T-cell (primary cell): ENCODE measurements at regions not wholly inside any gene's neighbourhood (a gene's known extent, or its start where the extent isn't known, plus 50 kb on each side); places are given as distances from the start of the nearest gene placed in this dataset.

Experiments used
- ATAC-seq, 4 experiments: fragments of 200-7000 bp in 3 of 4; fragments of 150-1000 bp in 1 of 4; cut with Tn5 transposase; replicated peaks in 1 of 4; 1 replicate in 3 of 4; 2 replicates in 1 of 4; pipeline ENCODE4 v1.10.0; 2021; ENCODE audit warnings: moderate library complexity in 3 of 4, mild to moderate bottlenecking in 2 of 4, moderate number of reproducible peaks in 1 of 4
- CTCF ChIA-PET, 2 donors: fragments of 300-600 bp; sonication (Branson Sonifier 250); formaldehyde crosslinking; loops; one replicate each; lab custom pipeline; 2022; ENCODE audit warnings: antibody characterized with exemption in 2 of 2; lab: Charles Lee
- POLR2A ChIA-PET, 2 donors: fragments of 300-600 bp; sonication (Branson Sonifier 250); formaldehyde crosslinking; loops; one replicate each; lab custom pipeline; 2022; ENCODE audit warnings: antibody characterized with exemption in 2 of 2; lab: Charles Lee
- DNase-seq, 35 experiments: peaks; one replicate each; pipeline versions ENCODE4 v3.0.0 to v3.0.0-alpha.2; 2013 to 2023
- H3K27ac ChIP-seq: one replicate; pipeline ENCODE4 v1.5.1; 2013; ENCODE audit warnings: low read length
- H3K27me3 ChIP-seq, 2 experiments: replicated peaks in 1 of 2; 1 replicate in 1 of 2; 2 replicates in 1 of 2; pipeline versions ENCODE4 v1.6.1 to v1.7.0; 2013; ENCODE audit warnings: low read length in 1 of 2, mixed read lengths in 1 of 2; ENCODE audit not compliant: control insufficient read depth in 2 of 2, insufficient read depth in 2 of 2; ENCODE audit errors: extremely low read depth in 1 of 2
- H3K36me3 ChIP-seq, 2 donors: 1 replicate in 1 of 2; 2 replicates in 1 of 2; pipeline versions ENCODE4 v1.6.1 to v1.7.0; 2013; ENCODE audit warnings: low read length in 1 of 2; ENCODE audit not compliant: control insufficient read depth in 2 of 2, insufficient read depth in 1 of 2; ENCODE audit errors: extremely low read depth in 1 of 2
- H3K4me1 ChIP-seq, 2 experiments: 1 replicate in 1 of 2; 2 replicates in 1 of 2; pipeline versions ENCODE4 v1.6.1 to v1.7.0; 2013; ENCODE audit warnings: low read length in 2 of 2, mixed read lengths in 1 of 2; ENCODE audit not compliant: insufficient read depth in 2 of 2, control insufficient read depth in 1 of 2; ENCODE audit errors: extremely low read depth in 1 of 2
- H3K4me3 ChIP-seq, 2 donors: 1 replicate in 1 of 2; 2 replicates in 1 of 2; pipeline versions ENCODE4 v1.5.1 to v1.7.0; 2013; ENCODE audit warnings: mild to moderate bottlenecking in 2 of 2, low read length in 1 of 2, moderate library complexity in 1 of 2; ENCODE audit not compliant: control insufficient read depth in 1 of 2; ENCODE audit errors: extremely low read depth in 1 of 2
- H3K9me3 ChIP-seq: 2 replicates; pipeline ENCODE4 v1.7.0; 2013
- H3K27ac Mint-ChIP-seq, 2 donors: one replicate each; pipeline ENCODE4 v1.8.0; 2020 to 2021; ENCODE audit warnings: mild to moderate bottlenecking in 2 of 2, mixed read lengths in 2 of 2
- H3K27me3 Mint-ChIP-seq, 2 donors: one replicate each; pipeline ENCODE4 v1.8.0; 2021 to 2022; ENCODE audit warnings: mixed read lengths in 2 of 2
- H3K36me3 Mint-ChIP-seq: one replicate; pipeline ENCODE4 v1.8.0; 2021; ENCODE audit warnings: mixed read lengths
- H3K4me1 Mint-ChIP-seq, 3 donors: one replicate each; pipeline ENCODE4 v1.8.0; 2020 to 2022; ENCODE audit warnings: mixed read lengths in 3 of 3, mild to moderate bottlenecking in 1 of 3
- H3K4me3 Mint-ChIP-seq, 3 donors: one replicate each; pipeline ENCODE4 v1.8.0; 2020 to 2022; ENCODE audit warnings: mild to moderate bottlenecking in 3 of 3, mixed read lengths in 3 of 3, moderate library complexity in 3 of 3
- H3K9me3 Mint-ChIP-seq, 3 donors: one replicate each; pipeline ENCODE4 v1.8.0; 2020 to 2022; ENCODE audit warnings: mixed read lengths in 3 of 3
- WGBS: methylation state at CpG from one replicate; pipeline ENCODE4 v1.1.5; 2013; ENCODE audit warnings: missing lambda C conversion rate; ENCODE audit not compliant: insufficient coverage; 5-methylcytosine and 5-hydroxymethylcytosine counted together

- Histone ChIP-seq H3K27me3 (no peaks in the 10 kb centered on the region), H3K9me3 (no peaks in the 10 kb centered on the region), H3K4me1 (no peaks in the 10 kb centered on the region), H3K27ac (no peak overlapping the region), H3K36me3 (no peaks in the 10 kb centered on the region), H3K4me3 (no peak overlapping the region)
- H3K27ac Mint-ChIP-seq = no peak overlapping the region
- no peaks in the 10 kb centered on the region for H3K4me1 Mint-ChIP-seq
- peaks cover 0 to 3% (median 2%) of the 10 kb centered on the region in 3 donors for H3K9me3 Mint-ChIP-seq
- CTCF ChIA-PET = no interaction called here
- no peaks in the 10 kb centered on the region for H3K36me3 Mint-ChIP-seq
- POLR2A ChIA-PET = no interaction called here
- ATAC-seq = no peak
- WGBS = no CpG with 5 or more reads among the region's 2 CpGs
- H3K27me3 Mint-ChIP-seq = no peaks in the 10 kb centered on the region
- no peak overlapping the region for H3K4me3 Mint-ChIP-seq
- DNase-seq = no peak
Measured at GRCh38 chrX:34382416-34382815, 250.3 kb upstream of the FAM47A start.

DNA sequence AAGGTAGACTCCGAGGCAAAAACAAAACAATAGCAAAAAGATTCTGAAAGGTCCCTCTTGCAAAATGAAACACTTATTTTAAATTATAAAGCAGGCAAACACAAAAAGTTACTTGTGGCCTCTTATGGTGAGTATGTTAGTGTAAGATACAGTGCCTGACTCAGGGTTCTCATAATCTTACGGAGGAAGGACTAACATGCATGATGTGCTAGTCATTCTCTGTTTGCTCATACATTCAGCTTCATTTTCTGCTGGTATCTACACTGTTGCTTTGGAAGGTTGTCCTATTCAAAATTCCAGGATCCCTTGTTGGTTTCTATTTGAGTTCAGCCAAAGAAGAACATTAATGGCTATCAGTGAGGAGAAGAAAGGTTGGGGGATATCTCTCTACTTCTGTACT, 249.1 kb upstream of the FAM47A start:
- no peak for DNase-seq
- no peaks in the 10 kb centered on the region for H3K9me3 ChIP-seq
- Mint-ChIP-seq H3K27me3 (no peaks in the 10 kb centered on the region), H3K4me3 (no peak overlapping the region), H3K27ac (no peak overlapping the region), H3K4me1 (no peaks in the 10 kb centered on the region), H3K9me3 (peaks cover 0 to 3% (median 2%) of the 10 kb centered on the region in 3 donors), H3K36me3 (no peaks in the 10 kb centered on the region)
- H3K4me1 ChIP-seq = no peaks in the 10 kb centered on the region
- no peaks in the 10 kb centered on the region for H3K36me3 ChIP-seq
- no peak overlapping the region for H3K27ac ChIP-seq
- ATAC-seq = no peak
- no CpG with 5 or more reads among the region's 2 CpGs for whole genome bisulfite sequencing
- no peak overlapping the region for H3K4me3 ChIP-seq
- ChIA-PET POLR2A (no interaction called here), CTCF (no interaction called here)
- no peaks in the 10 kb centered on the region for H3K27me3 ChIP-seq

DNA sequence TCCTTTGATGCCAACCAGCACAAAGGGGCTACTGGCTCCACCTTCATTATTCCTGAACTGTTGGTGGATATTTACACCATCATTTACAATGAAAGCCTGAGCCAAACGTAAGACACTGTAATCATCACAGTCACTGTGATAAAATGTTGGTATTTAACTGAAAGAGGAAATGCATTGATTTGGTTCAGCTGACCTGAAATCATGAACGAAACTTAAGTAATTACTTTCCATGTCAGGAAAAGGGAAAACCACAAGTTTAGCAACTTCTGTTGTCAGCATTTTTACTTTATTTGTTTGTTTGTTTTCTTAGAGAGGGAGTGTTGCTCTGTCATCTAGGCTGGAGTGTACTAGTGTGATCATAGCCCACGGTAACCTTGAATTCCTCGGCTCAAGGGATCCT, 247.8 kb upstream of the FAM47A start:
- CTCF ChIA-PET = no interaction called here
- H3K27me3 ChIP-seq = no peaks in the 10 kb centered on the region
- no peaks in the 10 kb centered on the region for H3K36me3 ChIP-seq
- POLR2A ChIA-PET = no interaction called here
- no peak overlapping the region for H3K27ac ChIP-seq
- DNase-seq (no peak), ATAC-seq (no peak)
- H3K9me3 Mint-ChIP-seq = peaks cover 0 to 8% (median 4%) of the 10 kb centered on the region in 3 donors
- H3K4me3 Mint-ChIP-seq = no peak overlapping the region
- no peaks in the 10 kb centered on the region for H3K36me3 Mint-ChIP-seq
- H3K4me3 ChIP-seq = no peak overlapping the region
- no peak overlapping the region for H3K27ac Mint-ChIP-seq
- no peaks in the 10 kb centered on the region for H3K4me1 Mint-ChIP-seq
- H3K9me3 ChIP-seq = no peaks in the 10 kb centered on the region
- H3K4me1 ChIP-seq = no peaks in the 10 kb centered on the region
- H3K27me3 Mint-ChIP-seq = no peaks in the 10 kb centered on the region
- no CpG with 5 or more reads among the region's 4 CpGs for WGBS

DNA sequence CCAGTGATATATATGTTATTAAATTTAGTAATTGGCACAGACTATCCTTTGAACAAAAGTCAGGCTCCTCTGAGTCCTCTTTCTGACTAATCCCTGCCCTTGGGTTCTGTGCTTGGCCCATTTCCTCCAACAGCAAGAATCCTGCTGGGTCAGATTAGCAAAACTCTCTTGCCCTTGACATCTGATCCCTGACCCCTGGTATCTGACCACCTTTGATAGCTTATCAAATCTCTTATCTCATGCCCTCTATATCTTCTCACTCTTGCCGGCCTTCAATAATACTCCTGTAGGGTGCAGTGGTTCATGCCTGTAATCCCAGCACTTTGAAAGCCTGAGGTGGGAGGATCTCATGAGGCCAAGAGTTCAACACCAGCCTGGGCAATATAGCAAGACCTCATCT, 245.5 kb upstream of the FAM47A start:
- H3K27ac Mint-ChIP-seq = no peak overlapping the region
- no peaks in the 10 kb centered on the region for H3K27me3 Mint-ChIP-seq
- H3K4me1 ChIP-seq = no peaks in the 10 kb centered on the region
- no peak overlapping the region for H3K27ac ChIP-seq
- no peaks in the 10 kb centered on the region for H3K36me3 Mint-ChIP-seq
- POLR2A ChIA-PET = no interaction called here
- H3K4me3 Mint-ChIP-seq = no peak overlapping the region
- no peaks in the 10 kb centered on the region for H3K36me3 ChIP-seq
- CTCF ChIA-PET = no interaction called here
- no peaks in the 10 kb centered on the region for H3K27me3 ChIP-seq
- no peaks in the 10 kb centered on the region for H3K9me3 ChIP-seq
- H3K4me3 ChIP-seq = no peak overlapping the region
- DNase-seq = no peak
- no peak for ATAC-seq
- no CpG with 5 or more reads among the region's 1 CpG for WGBS
- H3K9me3 Mint-ChIP-seq = peaks cover 3 to 8% (median 4%) of the 10 kb centered on the region in 3 donors
- no peaks in the 10 kb centered on the region for H3K4me1 Mint-ChIP-seq

GRCh38 chrX:34371754-34372153, 239.6 kb upstream of the FAM47A start:
- H3K27me3 Mint-ChIP-seq = no peaks in the 10 kb centered on the region
- H3K4me3 Mint-ChIP-seq = no peak overlapping the region
- ChIA-PET POLR2A (no interaction called here), CTCF (no interaction called here)
- H3K9me3 Mint-ChIP-seq = peaks cover 1 to 8% (median 3%) of the 10 kb centered on the region in 3 donors
- ATAC-seq = no peak
- WGBS = no CpG with 5 or more reads among the region's 1 CpG
- H3K27ac Mint-ChIP-seq = no peak overlapping the region
- no peak overlapping the region for H3K27ac ChIP-seq
- no peak for DNase-seq
- no peaks in the 10 kb centered on the region for H3K36me3 Mint-ChIP-seq
- no peaks in the 10 kb centered on the region for H3K27me3 ChIP-seq
- H3K9me3 ChIP-seq = no peaks in the 10 kb centered on the region
- H3K4me3 ChIP-seq = no peak overlapping the region
- H3K4me1 ChIP-seq = no peaks in the 10 kb centered on the region
- no peaks in the 10 kb centered on the region for H3K36me3 ChIP-seq
- H3K4me1 Mint-ChIP-seq = no peaks in the 10 kb centered on the region

DNA sequence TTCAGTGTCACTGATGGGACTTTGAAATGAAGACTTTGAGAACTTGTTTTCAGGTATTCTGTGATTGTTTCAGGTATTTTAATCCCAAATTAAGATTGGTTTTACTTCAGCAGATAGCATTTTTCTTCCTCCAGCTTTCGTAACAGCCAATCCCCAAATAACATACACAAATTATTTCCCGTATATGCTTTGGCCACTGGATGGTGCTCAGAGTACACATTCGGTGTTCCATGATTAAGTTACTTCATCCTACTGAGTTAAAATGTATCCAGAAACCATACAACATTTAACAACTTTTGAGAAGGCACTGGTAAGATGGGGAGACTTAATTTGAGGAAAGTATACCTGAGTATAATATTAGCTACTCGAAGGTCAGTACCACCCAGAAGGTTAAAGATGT, 233.4 kb upstream of the FAM47A start:
- no peaks in the 10 kb centered on the region for H3K9me3 ChIP-seq

More for the DNA sequence above, 233.4 kb upstream of the FAM47A start:
- POLR2A ChIA-PET = no interaction called here
- CTCF ChIA-PET = no interaction called here
- H3K4me3 Mint-ChIP-seq = no peak overlapping the region
- ATAC-seq = no peak
- H3K36me3 ChIP-seq = no peaks in the 10 kb centered on the region
- no peak overlapping the region for H3K27ac ChIP-seq
- peaks cover 0 to 9% of the 10 kb centered on the region in 2 donors for H3K27me3 Mint-ChIP-seq
- no peaks in the 10 kb centered on the region for H3K4me1 Mint-ChIP-seq
- no peak for DNase-seq
- no peaks in the 10 kb centered on the region for H3K36me3 Mint-ChIP-seq
- H3K27me3 ChIP-seq = no peaks in the 10 kb centered on the region
- H3K27ac Mint-ChIP-seq = no peak overlapping the region
- H3K4me3 ChIP-seq = no peak overlapping the region
- no CpG with 5 or more reads among the region's 4 CpGs for WGBS
- no peaks in the 10 kb centered on the region for H3K4me1 ChIP-seq
- H3K9me3 Mint-ChIP-seq = peaks cover 0 to 9% (median 0%) of the 10 kb centered on the region in 3 donors
